OCI-LY7 (cell line): ENCODE measurements at regions not wholly inside any gene's neighbourhood (a gene's known extent, or its start where the extent isn't known, plus 50 kb on each side); places are given as distances from the start of the nearest gene placed in this dataset.
"Not testable (repeated sequence)": the region's sequence is repeated elsewhere in the genome, so short reads cannot be mapped to it uniquely, and the experiment has no call there.

Source experiments
- BruUV-seq: library from RNA; stranded (reverse); fragments of 400-500 nt; replicated peaks from 2 replicates; lab custom pipeline; 2021; lab: Mats Ljungman, UMichigan
- CTCF ChIA-PET: fragments of 300-600 bp; sonication (Branson Sonifier 250); formaldehyde crosslinking; loops from one replicate; lab custom pipeline; 2022; ENCODE audit warnings: antibody characterized with exemption; ENCODE audit not compliant: unreplicated experiment; lab: Charles Lee
- POLR2A ChIA-PET: fragments of 300-600 bp; sonication (Branson Sonifier 250); formaldehyde crosslinking; loops from one replicate; lab custom pipeline; 2022; ENCODE audit warnings: antibody characterized with exemption; lab: Charles Lee
- DNase-seq: peaks from one replicate; pipeline ENCODE4 v3.0.0-alpha.2; 2015; ENCODE audit warnings: low spot score
- H2AFZ ChIP-seq: fragments of 200-600 bp; sonication (generic), shearing (Covaris generic); 2 replicates; pipeline ENCODE4 v1.6.1; 2014; ENCODE audit warnings: mild to moderate bottlenecking, antibody characterized with exemption, low read length, moderate library complexity
- H3K27ac ChIP-seq: fragments of 200-600 bp; sonication (generic); 2 replicates; pipeline ENCODE4 v1.5.1; 2014; ENCODE audit warnings: mixed run types, low read depth, mild to moderate bottlenecking, moderate library complexity, low read length, inconsistent platforms; ENCODE audit not compliant: poor library complexity, severe bottlenecking
- H3K36me3 ChIP-seq: fragments of 200-600 bp; sonication (generic); 2 replicates; pipeline ENCODE4 v1.6.1; 2014; ENCODE audit warnings: mild to moderate bottlenecking, antibody characterized with exemption, low read length, moderate library complexity, mixed read lengths; ENCODE audit not compliant: insufficient read depth
- H3K4me1 ChIP-seq: fragments of 200-600 bp; sonication (generic); 2 replicates; pipeline ENCODE4 v1.5.1; 2014; ENCODE audit warnings: mild to moderate bottlenecking, low read length; ENCODE audit not compliant: insufficient read depth, poor library complexity, severe bottlenecking
- H3K4me2 ChIP-seq: fragments of 200-600 bp; sonication (generic); 2 replicates; pipeline ENCODE4 v1.6.1; 2014; ENCODE audit warnings: mild to moderate bottlenecking, low read length
- H3K4me3 ChIP-seq: fragments of 200-600 bp; sonication (generic); 2 replicates; pipeline ENCODE4 v1.5.1; 2014; ENCODE audit warnings: mild to moderate bottlenecking, low read depth, low read length; ENCODE audit not compliant: poor library complexity, severe bottlenecking
- H3K79me2 ChIP-seq: fragments of 200-600 bp; sonication (generic); 2 replicates; pipeline ENCODE4 v1.6.1; 2016; ENCODE audit warnings: low read depth, mild to moderate bottlenecking, low read length, moderate library complexity, mixed read lengths; ENCODE audit not compliant: insufficient read depth
- H3K9me2 ChIP-seq: fragments of 200-600 bp; sonication (generic); 2 replicates; pipeline ENCODE4 v1.6.1; 2016; ENCODE audit warnings: mild to moderate bottlenecking, low read length, mixed read lengths; ENCODE audit not compliant: insufficient read depth
- H3K9me3 ChIP-seq: fragments of 200-600 bp; sonication (generic); 2 replicates; pipeline ENCODE4 v1.6.1; 2014; ENCODE audit warnings: mild to moderate bottlenecking, mixed run types, low read length, mixed read lengths
- H4K20me1 ChIP-seq: fragments of 200-600 bp; sonication (generic); 2 replicates; pipeline ENCODE4 v1.6.1; 2014; ENCODE audit warnings: mild to moderate bottlenecking, antibody characterized with exemption, low read length, moderate library complexity, mixed read lengths; ENCODE audit not compliant: insufficient read depth
- EZH2phosphoT487 ChIP-seq: fragments of 200-600 bp; sonication (generic); IDR thresholded peaks from 2 replicates; pipeline ENCODE4 v1.6.1; 2018; ENCODE audit warnings: low read depth, borderline replicate concordance, mild to moderate bottlenecking, mixed run types, antibody characterized with exemption, low read length, moderate library complexity, mixed read lengths
- intact Hi-C: fragments of 100-400 bp; cut with micrococcal nuclease; formaldehyde crosslinking; loops from one replicate; pipeline ENCODE4 v1.10.0; 2022; ENCODE audit not compliant: unreplicated experiment
- TF ChIP-seq, protein P1 (sequence below): fragments of 200-600 bp; sonication (generic); conservative IDR thresholded peaks from 2 replicates; pipeline ENCODE4 v1.5.1; 2014; ENCODE audit warnings: mild to moderate bottlenecking, antibody characterized with exemption, low read length, moderate library complexity, mixed read lengths

DNA sequence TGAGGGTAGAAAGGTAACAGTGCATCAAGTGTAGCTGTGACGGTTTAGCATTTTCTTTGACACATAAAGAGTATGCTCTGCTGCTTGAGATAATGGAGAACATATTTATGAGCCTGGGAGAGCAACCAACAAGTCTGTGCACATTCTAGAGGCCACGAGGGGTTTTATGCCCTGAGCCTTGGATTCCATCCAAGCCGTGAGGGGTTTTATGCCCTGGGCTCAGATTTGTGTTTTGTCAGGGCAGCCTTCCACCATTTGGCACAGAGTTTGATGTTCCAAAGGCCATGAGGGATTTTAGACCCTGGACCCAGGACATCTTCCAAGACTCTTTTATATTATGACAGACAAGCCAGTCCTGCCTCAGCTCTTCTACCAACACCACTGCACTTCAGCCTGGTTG, 106.4 kb downstream of the ZNF486 start:
- peak; percentile 61 for DNase-seq
- Histone ChIP-seq H3K27ac (peak overlapping the region; percentile 92), H2AFZ (peak overlapping the region; percentile 60), H3K4me3 (peak overlapping the region; percentile 24), H3K36me3 (no peaks in the 10 kb centered on the region), H3K9me2 (no peaks in the 10 kb centered on the region), H3K79me2 (peaks cover 4% of the 10 kb centered on the region; the same call in 1 of the 2 replicates), H3K4me2 (peak overlapping the region; percentile 69), H3K9me3 (no peaks in the 10 kb centered on the region), H4K20me1 (no peaks in the 10 kb centered on the region), H3K4me1 (peaks cover 83% of the 10 kb centered on the region)
- POLR2A ChIA-PET, result interaction anchor here (0.7 to 1.1 kb wide), 2 partner anchors 12 to 151 kb away, joined by 3 read pairs; no protein-coding TSS in a partner anchor
- intact Hi-C loops, result loop anchor here (10.0 kb wide), 1 partner anchor 151 kb away; no protein-coding TSS in a partner anchor
- no TSS peak for BruUV-seq
- TF ChIP-seq EZH2phosphoT487, result no peak
- TF ChIP-seq, protein P1, sequence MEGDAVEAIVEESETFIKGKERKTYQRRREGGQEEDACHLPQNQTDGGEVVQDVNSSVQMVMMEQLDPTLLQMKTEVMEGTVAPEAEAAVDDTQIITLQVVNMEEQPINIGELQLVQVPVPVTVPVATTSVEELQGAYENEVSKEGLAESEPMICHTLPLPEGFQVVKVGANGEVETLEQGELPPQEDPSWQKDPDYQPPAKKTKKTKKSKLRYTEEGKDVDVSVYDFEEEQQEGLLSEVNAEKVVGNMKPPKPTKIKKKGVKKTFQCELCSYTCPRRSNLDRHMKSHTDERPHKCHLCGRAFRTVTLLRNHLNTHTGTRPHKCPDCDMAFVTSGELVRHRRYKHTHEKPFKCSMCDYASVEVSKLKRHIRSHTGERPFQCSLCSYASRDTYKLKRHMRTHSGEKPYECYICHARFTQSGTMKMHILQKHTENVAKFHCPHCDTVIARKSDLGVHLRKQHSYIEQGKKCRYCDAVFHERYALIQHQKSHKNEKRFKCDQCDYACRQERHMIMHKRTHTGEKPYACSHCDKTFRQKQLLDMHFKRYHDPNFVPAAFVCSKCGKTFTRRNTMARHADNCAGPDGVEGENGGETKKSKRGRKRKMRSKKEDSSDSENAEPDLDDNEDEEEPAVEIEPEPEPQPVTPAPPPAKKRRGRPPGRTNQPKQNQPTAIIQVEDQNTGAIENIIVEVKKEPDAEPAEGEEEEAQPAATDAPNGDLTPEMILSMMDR, result no peak
- CTCF ChIA-PET, result no interaction called here

DNA sequence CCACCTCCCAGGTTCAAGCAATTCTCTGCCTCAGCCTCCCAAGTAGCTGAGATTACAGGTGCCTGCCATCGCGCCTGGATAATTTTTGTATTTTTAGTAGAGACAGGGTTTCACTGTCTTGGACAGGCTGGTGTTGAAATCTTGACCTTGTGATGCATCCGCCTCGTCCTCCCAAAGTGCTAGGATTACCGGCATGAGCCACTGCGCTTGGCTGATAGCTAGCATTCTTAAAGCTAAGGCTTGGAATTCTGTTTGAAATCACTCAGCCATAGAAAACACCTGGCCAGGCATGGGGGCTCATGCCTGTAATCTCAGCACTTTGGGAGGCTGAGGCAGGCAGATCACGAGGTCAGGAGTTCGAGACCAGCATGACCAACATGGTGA, 105.6 kb downstream of the ZNF486 start:
- intact Hi-C loops, result loop anchor here (10.0 kb wide), 1 partner anchor 152 kb away; no protein-coding TSS in a partner anchor

DNA sequence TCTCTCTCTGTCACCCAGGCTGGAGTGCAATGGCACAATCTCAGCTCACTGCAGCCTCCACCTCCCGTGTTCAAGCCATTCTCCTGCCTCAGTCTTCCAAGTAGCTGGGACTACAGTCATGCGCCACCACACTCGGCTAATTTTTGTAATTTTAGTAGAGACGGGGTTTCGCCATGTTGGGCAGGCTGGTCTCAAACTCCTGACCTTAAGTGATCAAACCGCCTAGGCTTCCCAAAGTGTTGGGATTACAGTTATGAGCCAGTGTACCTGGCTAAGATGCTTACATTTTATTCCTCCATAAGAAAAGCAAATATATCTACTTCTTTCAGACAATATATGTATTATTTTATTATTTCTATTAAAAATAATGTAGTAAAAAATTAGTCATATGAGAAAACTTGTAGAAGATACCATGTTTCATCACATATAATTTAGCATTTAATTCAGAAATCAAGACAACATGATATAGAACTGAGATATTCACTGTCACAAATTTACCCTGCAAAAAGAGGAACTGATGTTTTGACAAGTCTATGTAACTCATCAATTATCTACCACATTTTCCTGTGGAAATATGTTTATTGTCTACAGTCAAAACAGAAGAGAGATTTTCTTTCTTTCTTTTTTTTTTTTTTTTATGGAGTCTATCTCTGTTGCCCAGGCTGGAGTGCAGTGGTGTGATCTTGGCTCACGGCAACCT, 105.1 kb downstream of the ZNF486 start:
- ChIA-PET CTCF (interaction anchor here (0.6 kb wide), 1 partner anchor 233 kb away, joined by 3 read pairs; the partner anchor contains the start of gene ZNF682), POLR2A (interaction anchor here (0.6 to 1.4 kb wide), 4 partner anchors 144 to 1564 kb away, joined by 3 to 4 read pairs (median 3); partner anchors contain the start of gene ZNF66)
- not testable (repeated sequence) for H3K79me2 ChIP-seq, H4K20me1 ChIP-seq, H3K9me3 ChIP-seq, H3K9me2 ChIP-seq, H3K36me3 ChIP-seq, BruUV-seq
- Histone ChIP-seq H3K4me1 (peaks cover 94% of the 10 kb centered on the region), H3K27ac (peak overlapping the region; percentile 92), H2AFZ (peak overlapping the region; percentile 79; the same call in 1 of the 2 replicates), H3K4me3 (peak overlapping the region; percentile 42), H3K4me2 (peak overlapping the region; percentile 69)
- peak; percentile 70 for DNase-seq
- intact Hi-C loops, result loop anchor here (10.0 kb wide), 1 partner anchor 153 kb away; no protein-coding TSS in a partner anchor

More for the DNA sequence above, 105.6 kb downstream of the ZNF486 start:
- CTCF ChIA-PET, POLR2A ChIA-PET, H3K9me3 ChIP-seq, H3K36me3 ChIP-seq, H4K20me1 ChIP-seq, H3K9me2 ChIP-seq, BruUV-seq, H3K79me2 ChIP-seq: not testable (repeated sequence)
- peak overlapping the region; percentile 69 for H3K4me2 ChIP-seq
- DNase-seq, result peak; percentile 43
- H3K4me1 ChIP-seq, result peaks cover 89% of the 10 kb centered on the region
- peak overlapping the region; percentile 24 for H3K4me3 ChIP-seq
- peak overlapping the region; percentile 92 for H3K27ac ChIP-seq
- H2AFZ ChIP-seq, result peak overlapping the region; percentile 60; the same call in 1 of the 2 replicates
